HS-27A (cell line): ENCODE measurements at regions not wholly inside any gene's neighbourhood (a gene's known extent, or its start where the extent isn't known, plus 50 kb on each side); places are given as distances from the start of the nearest gene placed in this dataset.

Source experiments
- DNase-seq: peaks from one replicate; pipeline ENCODE4 v3.0.0-alpha.2; 2012; ENCODE audit warnings: low read depth, missing footprints

GRCh38 chr3:193850084-193850619, 257.1 kb downstream of the OPA1 start:
- DNase-seq: no peak

- no peak for DNase-seq
Measured at GRCh38 chr3:193851428-193851847, 258.4 kb downstream of the OPA1 start.

GRCh38 chr3:193851941-193852674, 259.1 kb downstream of the OPA1 start:
- DNase-seq: no peak

GRCh38 chr3:193852901-193853300, 259.9 kb downstream of the OPA1 start:
- DNase-seq: no peak

GRCh38 chr3:193853511-193854219, 260.7 kb downstream of the OPA1 start:
- DNase-seq: no peak

- no peak for DNase-seq
Measured at GRCh38 chr3:193857996-193858395, 265.0 kb downstream of the OPA1 start.

- no peak for DNase-seq
Measured at GRCh38 chr3:193859195-193859594, 266.2 kb downstream of the OPA1 start.

- DNase-seq: no peak
Measured at GRCh38 chr3:193861012-193861411, 268.0 kb downstream of the OPA1 start.

GRCh38 chr3:193862843-193863242, 269.8 kb downstream of the OPA1 start:
- no peak for DNase-seq

- no peak for DNase-seq
Measured at GRCh38 chr3:193863657-193864357, 270.8 kb downstream of the OPA1 start.

GRCh38 chr3:193865339-193865738, 270.6 kb upstream of the HES1 start:
- DNase-seq: no peak

- DNase-seq: no peak
Measured at GRCh38 chr3:193865896-193866480, 270.0 kb upstream of the HES1 start.

GRCh38 chr3:193868590-193868989, 267.4 kb upstream of the HES1 start:
- DNase-seq: no peak

GRCh38 chr3:193869221-193870201, 266.4 kb upstream of the HES1 start:
- DNase-seq: peak; percentile 67

GRCh38 chr3:193870376-193871219, 265.4 kb upstream of the HES1 start:
- DNase-seq: no peak

- no peak for DNase-seq
Measured at GRCh38 chr3:193871220-193871485, 264.8 kb upstream of the HES1 start.

- peak; percentile 71 for DNase-seq
Measured at GRCh38 chr3:193872265-193872753, 263.6 kb upstream of the HES1 start.

- no peak for DNase-seq
Measured at GRCh38 chr3:193873426-193874201, 262.3 kb upstream of the HES1 start.

GRCh38 chr3:193874512-193874911, 261.4 kb upstream of the HES1 start:
- no peak for DNase-seq
